Activated naive CD4-positive, alpha-beta T cell treated with anti-CD3 and anti-CD28 coated beads, Interleukin-2, amount 10 ng/mL, durations not matched to agents 7 days and 5 days (primary cell): ENCODE measurements at regions not wholly inside any gene's neighbourhood (a gene's known extent, or its start where the extent isn't known, plus 50 kb on each side); places are given as distances from the start of the nearest gene placed in this dataset.
A peak's percentile ranks its signal among the peaks of the same experiment; 100 is the strongest.

ENCODE experiments used
- CTCF ChIA-PET: fragments of 350-600 bp; sonication (Branson Sonifier 250); formaldehyde crosslinking; loops from one replicate; lab custom pipeline; 2021; ENCODE audit warnings: antibody characterized with exemption; lab: Charles Lee
- DNase-seq: peaks from one replicate; pipeline ENCODE4 v3.0.0-alpha.2; 2020
- H3K27ac Mint-ChIP-seq: one replicate; pipeline ENCODE4 v1.8.0; 2021; ENCODE audit warnings: mild to moderate bottlenecking, moderate library complexity, mixed read lengths
- H3K27me3 Mint-ChIP-seq: one replicate; pipeline ENCODE4 v1.8.0; 2021; ENCODE audit warnings: mild to moderate bottlenecking, mixed read lengths
- H3K36me3 Mint-ChIP-seq: one replicate; pipeline ENCODE4 v1.8.0; 2021; ENCODE audit warnings: mixed read lengths
- H3K4me1 Mint-ChIP-seq: one replicate; pipeline ENCODE4 v1.8.0; 2021; ENCODE audit warnings: mixed read lengths
- H3K4me3 Mint-ChIP-seq: one replicate; pipeline ENCODE4 v1.8.0; 2021; ENCODE audit warnings: mild to moderate bottlenecking, moderate library complexity, mixed read lengths
- H3K9me3 Mint-ChIP-seq: one replicate; pipeline ENCODE4 v1.8.0; 2021; ENCODE audit warnings: mixed read lengths

DNA sequence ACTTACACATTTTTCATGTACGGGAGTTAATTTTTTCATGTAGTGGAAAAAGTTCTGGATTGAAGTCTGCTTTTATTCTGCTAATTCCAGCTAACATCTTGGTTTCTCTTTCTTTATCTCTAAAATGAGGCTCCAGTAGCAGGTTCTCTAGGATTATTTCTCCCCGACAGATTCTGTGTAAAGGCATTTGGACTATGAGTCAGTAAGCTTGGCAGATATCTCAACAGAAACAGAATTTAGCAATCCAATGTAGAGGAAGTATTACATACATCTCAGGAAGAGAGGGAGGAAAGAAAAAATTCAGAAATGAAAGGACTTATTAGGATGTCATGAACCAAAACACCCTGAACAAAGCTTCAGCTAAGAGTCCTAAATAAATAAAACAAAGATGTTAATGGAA, 1682.3 kb upstream of the TENM3 start:
- Mint-ChIP-seq H3K4me1 (no peaks in the 10 kb centered on the region), H3K9me3 (no peaks in the 10 kb centered on the region), H3K27ac (no peak overlapping the region), H3K27me3 (no peaks in the 10 kb centered on the region), H3K4me3 (no peak overlapping the region), H3K36me3 (no peaks in the 10 kb centered on the region)
- CTCF ChIA-PET = no interaction called here
- DNase-seq = no peak

DNA sequence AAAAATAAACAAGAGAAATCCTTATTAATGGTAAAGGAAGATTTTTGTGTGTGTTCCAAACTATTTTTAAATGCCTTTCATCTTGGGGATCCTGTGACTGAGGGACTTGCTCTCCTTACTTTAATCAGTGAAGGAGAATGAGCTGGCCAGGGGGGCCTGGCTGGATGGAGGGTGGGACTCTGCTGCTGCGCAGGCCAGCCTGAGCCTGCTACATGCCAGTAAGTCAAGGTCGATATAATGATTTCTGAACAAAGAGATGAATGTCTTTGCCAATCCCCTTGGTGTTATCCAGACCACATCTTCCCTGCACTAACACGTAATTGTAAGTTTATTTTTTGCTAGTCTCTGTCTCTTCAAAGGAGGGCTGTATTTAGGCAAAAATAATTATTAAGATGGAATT, 1679.2 kb upstream of the TENM3 start:
- DNase-seq = no peak

DNA sequence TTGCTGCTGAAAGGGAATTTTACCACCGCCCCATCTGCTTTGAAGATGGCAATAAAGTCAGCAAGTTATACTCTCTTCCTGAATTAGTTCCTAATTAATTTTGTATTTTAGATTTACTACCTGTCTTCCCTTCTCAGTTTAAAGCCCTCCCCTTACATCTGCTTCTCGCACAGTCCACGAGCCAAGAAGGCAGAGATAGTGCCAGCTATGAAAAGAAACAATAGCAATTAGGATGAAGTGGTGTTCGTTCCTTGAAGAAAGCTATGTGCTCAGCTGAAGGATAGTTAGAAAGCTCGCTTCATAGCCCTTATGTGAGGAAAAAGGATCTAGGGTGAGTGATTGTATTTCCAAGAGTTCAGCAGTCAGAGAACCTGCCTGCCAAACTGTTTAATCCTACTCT, 1678.8 kb upstream of the TENM3 start:
- Mint-ChIP-seq H3K27ac (peak overlapping the region; percentile 8), H3K4me3 (no peak overlapping the region), H3K4me1 (no peaks in the 10 kb centered on the region), H3K9me3 (peaks cover 3% of the 10 kb centered on the region), H3K27me3 (no peaks in the 10 kb centered on the region), H3K36me3 (no peaks in the 10 kb centered on the region)
- CTCF ChIA-PET = no interaction called here
- no peak for DNase-seq

More for the DNA sequence above, 1679.2 kb upstream of the TENM3 start:
- CTCF ChIA-PET = no interaction called here
- H3K4me3 Mint-ChIP-seq = no peak overlapping the region
- no peaks in the 10 kb centered on the region for H3K4me1 Mint-ChIP-seq
- peaks cover 3% of the 10 kb centered on the region for H3K9me3 Mint-ChIP-seq
- H3K27ac Mint-ChIP-seq = no peak overlapping the region
- H3K27me3 Mint-ChIP-seq = no peaks in the 10 kb centered on the region
- no peaks in the 10 kb centered on the region for H3K36me3 Mint-ChIP-seq

DNA sequence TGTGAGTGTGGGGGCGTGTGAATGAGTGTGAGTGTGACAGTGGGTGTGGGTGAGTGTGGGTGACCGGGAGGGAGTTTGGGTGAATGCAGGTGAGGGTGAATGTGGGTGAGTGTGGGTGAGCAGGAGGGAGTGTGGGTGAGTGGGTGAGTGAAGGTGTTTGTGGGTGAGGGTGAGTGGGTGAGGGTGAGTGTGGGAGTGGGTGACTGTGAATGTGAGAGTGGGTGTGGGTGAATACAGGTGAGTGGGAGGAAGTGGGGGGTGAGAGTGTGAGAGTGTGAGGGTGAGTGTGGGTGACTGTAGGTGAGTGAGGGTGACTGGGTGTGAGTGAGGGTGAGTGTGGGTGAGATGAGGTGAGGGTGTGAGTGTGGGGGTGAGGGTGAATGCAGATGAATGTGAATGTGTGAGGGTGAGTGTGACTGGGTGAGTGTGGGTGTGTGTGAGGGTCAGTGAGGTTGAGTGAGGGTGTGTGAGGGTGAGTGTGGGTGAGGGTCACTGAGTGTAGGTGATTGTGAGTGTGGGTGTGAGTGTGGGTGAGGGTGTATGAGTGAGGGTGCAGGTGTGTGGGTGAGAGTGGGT, 1677.3 kb upstream of the TENM3 start:
- CTCF ChIA-PET = no interaction called here
- no peaks in the 10 kb centered on the region for H3K27me3 Mint-ChIP-seq
- peaks cover 3% of the 10 kb centered on the region for H3K9me3 Mint-ChIP-seq
- H3K4me1 Mint-ChIP-seq = no peaks in the 10 kb centered on the region
- no peak overlapping the region for H3K27ac Mint-ChIP-seq
- DNase-seq = no peak
- no peaks in the 10 kb centered on the region for H3K36me3 Mint-ChIP-seq
- H3K4me3 Mint-ChIP-seq = no peak overlapping the region

DNA sequence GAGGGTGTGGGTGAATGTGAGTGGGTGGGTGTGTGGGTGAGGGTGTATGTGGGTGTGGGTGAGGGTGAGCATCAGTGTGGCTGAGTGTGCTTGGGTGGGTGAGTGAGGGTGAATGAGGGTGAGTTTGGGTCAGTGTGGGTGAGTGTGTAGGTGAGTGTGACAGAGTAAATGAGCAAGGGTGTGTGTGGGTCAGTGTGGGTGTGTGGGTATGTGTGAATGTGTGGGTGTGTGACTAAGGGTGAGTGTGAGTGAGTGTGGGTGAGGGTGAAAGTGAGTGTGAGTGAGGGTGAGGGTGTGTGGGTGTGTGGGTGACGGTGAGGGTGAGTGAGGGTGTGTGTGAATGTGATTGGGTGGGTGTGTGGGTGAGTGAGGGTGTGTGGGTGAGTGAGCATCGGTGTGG, 1676.7 kb upstream of the TENM3 start:
- Mint-ChIP-seq H3K36me3 (no peaks in the 10 kb centered on the region), H3K27ac (no peak overlapping the region), H3K4me3 (no peak overlapping the region), H3K4me1 (no peaks in the 10 kb centered on the region), H3K9me3 (peaks cover 3% of the 10 kb centered on the region), H3K27me3 (no peaks in the 10 kb centered on the region)
- no peak for DNase-seq
- CTCF ChIA-PET = no interaction called here

DNA sequence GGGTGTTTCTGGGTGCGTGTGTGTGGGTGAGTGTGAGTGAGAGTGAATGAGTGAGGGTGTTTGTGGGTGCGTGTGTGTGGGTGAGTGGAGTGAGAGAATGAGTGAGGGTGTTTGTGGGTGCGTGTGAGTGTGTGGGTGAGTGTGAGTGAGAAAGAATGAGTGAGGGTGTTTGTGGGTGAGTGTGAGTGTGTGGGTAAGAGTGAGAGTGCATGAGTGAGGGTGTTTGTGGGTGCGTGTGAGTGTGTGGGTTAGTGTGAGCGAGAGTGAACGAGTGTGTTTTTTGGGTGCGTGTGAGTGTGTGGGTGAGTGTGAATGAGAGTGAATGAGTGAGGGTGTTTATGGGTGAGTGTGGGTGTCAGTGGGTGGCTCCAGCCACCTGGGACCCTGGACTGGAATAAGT, 1676.1 kb upstream of the TENM3 start:
- H3K4me1 Mint-ChIP-seq = no peaks in the 10 kb centered on the region
- no peaks in the 10 kb centered on the region for H3K36me3 Mint-ChIP-seq
- no peaks in the 10 kb centered on the region for H3K27me3 Mint-ChIP-seq
- no peak for DNase-seq
- no peak overlapping the region for H3K4me3 Mint-ChIP-seq
- H3K9me3 Mint-ChIP-seq = peaks cover 3% of the 10 kb centered on the region
- H3K27ac Mint-ChIP-seq = no peak overlapping the region
- CTCF ChIA-PET = no interaction called here

DNA sequence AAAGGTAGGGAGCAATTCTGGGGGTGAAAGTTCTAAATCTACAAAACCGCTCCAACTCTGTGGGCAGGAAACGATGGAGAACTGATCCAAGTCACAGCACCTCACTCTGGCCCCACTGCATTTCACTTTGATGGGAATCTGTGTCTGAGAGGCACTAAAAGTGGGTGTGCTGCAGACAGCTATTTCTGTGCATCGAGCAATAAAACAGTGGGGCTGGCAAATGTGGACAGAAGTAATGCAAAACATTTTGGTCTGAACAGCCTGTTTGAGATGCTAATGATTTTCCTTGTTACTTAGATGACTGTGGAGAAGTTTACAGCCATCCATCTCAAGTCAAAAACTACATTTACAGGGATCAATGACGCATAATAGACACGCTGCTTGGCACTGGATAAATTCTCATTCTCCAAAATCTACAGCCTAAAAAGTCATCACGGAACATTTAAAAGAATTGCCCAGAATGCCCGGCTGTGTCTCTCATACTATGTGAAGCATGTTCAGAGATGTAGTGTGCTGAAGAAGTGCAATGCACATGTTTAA, 1671.6 kb upstream of the TENM3 start:
- DNase-seq = no peak
- CTCF ChIA-PET = no interaction called here
- Mint-ChIP-seq H3K9me3 (peaks cover 4% of the 10 kb centered on the region), H3K4me3 (no peak overlapping the region), H3K36me3 (no peaks in the 10 kb centered on the region), H3K27ac (no peak overlapping the region), H3K4me1 (no peaks in the 10 kb centered on the region), H3K27me3 (no peaks in the 10 kb centered on the region)

DNA sequence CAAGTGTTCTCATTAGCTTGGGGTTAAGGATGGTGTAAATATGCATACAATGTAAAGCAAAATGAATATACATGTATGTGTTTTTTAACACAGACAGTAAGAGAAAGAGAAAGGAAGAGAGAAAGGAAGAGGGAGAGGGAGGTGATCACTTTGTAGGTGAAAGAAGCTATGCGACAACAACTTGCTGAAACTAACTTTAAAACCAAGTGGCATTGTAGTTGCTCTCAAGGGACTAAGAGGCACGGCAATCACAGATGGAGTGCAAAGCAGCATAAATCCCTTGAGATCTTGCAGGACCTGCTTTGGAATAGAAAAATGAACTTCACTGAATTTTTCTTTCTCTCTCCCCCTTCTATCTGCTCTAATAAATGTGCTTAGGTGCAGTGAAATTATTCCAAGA, 1665.0 kb upstream of the TENM3 start:
- DNase-seq = no peak
- Mint-ChIP-seq H3K27me3 (no peaks in the 10 kb centered on the region), H3K27ac (no peak overlapping the region), H3K9me3 (peaks cover 1% of the 10 kb centered on the region), H3K4me3 (no peak overlapping the region), H3K4me1 (no peaks in the 10 kb centered on the region), H3K36me3 (no peaks in the 10 kb centered on the region)
- CTCF ChIA-PET = no interaction called here

DNA sequence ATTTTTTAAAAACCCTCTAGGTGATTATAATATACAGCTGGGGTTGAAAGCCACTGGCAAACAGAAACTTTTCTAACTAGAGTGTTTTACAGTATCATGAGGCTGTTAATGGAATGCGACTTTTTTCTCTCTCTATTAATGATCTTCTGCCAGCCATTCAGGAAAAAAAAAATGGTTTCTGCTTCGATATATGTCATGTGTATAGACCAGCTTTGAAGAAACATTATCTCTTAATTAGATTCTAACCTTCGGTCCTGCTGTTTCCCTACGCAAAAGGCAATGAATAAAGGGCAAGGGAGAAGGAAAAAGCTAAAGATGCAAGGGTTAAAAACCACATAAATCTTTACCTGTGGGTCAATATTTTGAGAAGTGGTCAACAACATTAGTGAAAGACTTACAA, 1662.1 kb upstream of the TENM3 start:
- CTCF ChIA-PET = no interaction called here
- H3K4me3 Mint-ChIP-seq = no peak overlapping the region
- no peak for DNase-seq
- no peaks in the 10 kb centered on the region for H3K36me3 Mint-ChIP-seq
- H3K4me1 Mint-ChIP-seq = no peaks in the 10 kb centered on the region
- H3K27ac Mint-ChIP-seq = no peak overlapping the region
- no peaks in the 10 kb centered on the region for H3K9me3 Mint-ChIP-seq
- H3K27me3 Mint-ChIP-seq = no peaks in the 10 kb centered on the region

DNA sequence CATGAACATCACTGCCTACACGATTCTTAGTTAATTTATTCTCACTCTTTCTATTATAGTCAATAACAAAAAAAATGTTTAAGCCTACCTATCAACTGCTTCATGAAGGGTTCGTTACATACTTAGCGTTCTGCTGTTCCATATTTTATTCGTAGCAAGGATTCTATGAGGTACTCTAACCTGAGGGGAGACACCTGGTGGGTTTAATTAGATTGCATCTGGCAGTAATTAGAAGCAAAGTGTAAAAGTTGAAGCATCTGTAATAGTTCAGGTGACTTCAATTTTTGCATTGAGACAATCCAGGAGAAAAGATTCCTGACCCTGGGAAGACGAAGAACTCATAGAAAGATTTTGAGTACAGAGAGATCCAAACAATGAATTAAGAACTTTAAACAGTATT, 1655.8 kb upstream of the TENM3 start:
- Mint-ChIP-seq H3K9me3 (no peaks in the 10 kb centered on the region), H3K4me1 (no peaks in the 10 kb centered on the region), H3K27me3 (no peaks in the 10 kb centered on the region), H3K27ac (no peak overlapping the region), H3K4me3 (no peak overlapping the region), H3K36me3 (no peaks in the 10 kb centered on the region)
- CTCF ChIA-PET = interaction anchor here (0.6 kb wide), 1 partner anchor 8 kb away, joined by 3 read pairs; no protein-coding TSS in a partner anchor
- no peak for DNase-seq

DNA sequence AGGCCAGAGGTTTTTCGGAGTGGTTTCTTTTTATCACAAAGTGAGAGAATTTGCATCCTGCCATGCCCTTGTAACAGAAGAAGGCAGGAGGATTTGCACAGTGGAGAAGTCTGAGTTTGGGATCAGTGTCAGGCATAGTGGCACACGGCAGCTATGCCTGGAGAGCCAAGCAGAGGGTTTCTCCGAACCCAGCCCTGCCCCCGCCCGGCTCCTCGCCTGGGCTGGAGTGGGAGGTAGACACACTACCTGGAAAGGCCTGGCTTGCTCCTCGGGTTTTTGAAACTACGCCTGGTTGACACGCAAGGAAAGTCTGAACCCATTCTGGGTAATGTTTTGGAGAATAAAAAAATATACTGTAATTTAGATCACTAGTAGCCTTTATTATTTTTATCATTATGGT, 1653.6 kb upstream of the TENM3 start:
- Mint-ChIP-seq H3K4me1 (no peaks in the 10 kb centered on the region), H3K36me3 (no peaks in the 10 kb centered on the region), H3K27ac (no peak overlapping the region), H3K9me3 (peaks cover 4% of the 10 kb centered on the region), H3K4me3 (no peak overlapping the region), H3K27me3 (no peaks in the 10 kb centered on the region)
- no peak for DNase-seq
- CTCF ChIA-PET = no interaction called here

DNA sequence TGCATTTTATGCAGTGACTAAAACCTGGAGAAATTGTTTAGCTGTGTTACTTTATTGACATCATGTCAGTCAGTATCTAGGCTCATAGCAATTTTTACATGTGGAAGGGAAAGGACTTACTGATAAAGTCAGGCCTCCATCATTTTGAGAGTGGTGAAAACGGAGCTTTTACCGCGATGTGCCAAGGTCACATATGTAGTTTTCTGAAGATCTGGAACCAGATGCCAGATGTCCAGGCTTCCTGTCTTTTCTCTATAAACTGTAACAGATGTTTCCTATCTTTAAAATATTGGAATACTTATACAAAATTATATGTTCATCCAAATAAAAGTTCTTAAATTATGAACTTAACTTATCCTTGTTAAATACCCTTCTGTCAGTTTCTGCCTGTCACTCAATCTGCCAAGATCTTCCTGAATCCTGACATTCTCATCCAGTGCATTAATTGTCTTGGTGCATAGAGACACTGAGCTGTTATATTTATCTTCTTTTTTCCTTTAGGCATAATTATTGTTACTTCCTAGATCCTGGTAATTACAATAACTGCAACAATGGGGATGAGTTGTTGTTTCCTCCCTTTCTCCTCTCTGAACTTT, 1646.2 kb upstream of the TENM3 start:
- no peak overlapping the region for H3K27ac Mint-ChIP-seq
- H3K4me1 Mint-ChIP-seq = no peaks in the 10 kb centered on the region
- H3K27me3 Mint-ChIP-seq = no peaks in the 10 kb centered on the region
- no peak overlapping the region for H3K4me3 Mint-ChIP-seq
- CTCF ChIA-PET = no interaction called here
- H3K36me3 Mint-ChIP-seq = no peaks in the 10 kb centered on the region
- DNase-seq = no peak
- H3K9me3 Mint-ChIP-seq = peaks cover 8% of the 10 kb centered on the region

DNA sequence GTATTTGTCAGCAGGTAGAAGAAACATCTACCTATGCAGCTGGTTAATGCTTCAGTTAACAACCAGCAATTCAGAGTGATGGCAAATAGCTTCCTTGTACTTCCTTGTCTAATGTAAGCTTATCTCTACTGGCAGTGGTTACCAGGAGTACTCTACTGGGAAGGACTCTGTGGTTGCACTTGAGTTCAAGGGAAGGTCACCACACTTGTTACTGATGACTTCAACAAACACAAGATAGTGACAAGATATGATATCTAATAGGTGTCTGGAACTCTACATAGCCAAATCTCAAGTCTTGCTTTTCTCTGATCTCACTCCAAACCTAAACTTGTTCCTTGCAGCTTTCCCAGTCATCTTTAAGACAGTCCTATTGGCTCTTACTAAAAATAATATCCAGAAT, 1644.9 kb upstream of the TENM3 start:
- Mint-ChIP-seq H3K4me3 (no peak overlapping the region), H3K27me3 (no peaks in the 10 kb centered on the region), H3K4me1 (no peaks in the 10 kb centered on the region), H3K27ac (no peak overlapping the region), H3K9me3 (peaks cover 8% of the 10 kb centered on the region), H3K36me3 (no peaks in the 10 kb centered on the region)
- DNase-seq = no peak
- CTCF ChIA-PET = no interaction called here

DNA sequence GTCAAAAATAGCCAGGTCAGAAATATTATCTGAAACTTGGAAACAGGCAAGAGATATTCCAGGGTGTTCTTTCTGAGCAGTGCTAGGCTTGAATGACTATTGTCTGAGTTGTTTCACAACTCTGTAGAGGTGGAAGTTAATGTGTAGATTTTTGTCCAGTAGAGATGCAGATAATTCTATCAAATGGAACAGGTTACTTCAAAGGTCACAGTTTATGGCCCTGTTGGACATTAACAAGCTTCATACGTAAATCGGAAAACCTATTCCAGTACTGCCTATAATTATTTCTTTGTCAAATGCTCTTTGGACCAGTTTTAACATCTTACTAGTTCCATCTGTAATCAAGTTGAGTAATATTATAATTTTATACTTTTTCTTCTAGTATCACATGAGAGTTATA, 1639.4 kb upstream of the TENM3 start:
- Mint-ChIP-seq H3K9me3 (peaks cover 6% of the 10 kb centered on the region), H3K27ac (no peak overlapping the region), H3K27me3 (no peaks in the 10 kb centered on the region), H3K4me1 (no peaks in the 10 kb centered on the region), H3K4me3 (no peak overlapping the region), H3K36me3 (no peaks in the 10 kb centered on the region)
- DNase-seq = no peak
- CTCF ChIA-PET = no interaction called here

DNA sequence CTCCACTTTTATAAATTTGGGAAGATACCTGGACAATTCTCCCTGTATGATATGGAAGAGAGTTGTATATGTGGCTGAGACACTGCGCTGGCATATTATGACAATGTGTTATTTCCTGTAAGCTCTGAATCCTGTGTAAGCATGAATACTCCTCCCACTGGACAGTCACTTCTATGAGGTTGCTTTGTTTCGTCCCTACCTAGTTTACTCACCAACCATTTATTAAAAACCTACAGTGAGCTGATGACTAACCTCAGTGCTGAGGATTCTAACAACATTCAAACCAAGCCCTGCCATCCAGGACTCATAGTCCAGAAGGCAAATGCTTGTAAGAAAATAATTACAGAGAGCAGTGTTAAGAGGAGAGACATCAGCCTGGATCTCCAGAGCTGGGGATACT, 1632.9 kb upstream of the TENM3 start:
- Mint-ChIP-seq H3K36me3 (no peaks in the 10 kb centered on the region), H3K9me3 (peaks cover 4% of the 10 kb centered on the region), H3K4me3 (no peak overlapping the region), H3K4me1 (no peaks in the 10 kb centered on the region), H3K27ac (no peak overlapping the region), H3K27me3 (no peaks in the 10 kb centered on the region)
- no peak for DNase-seq
- CTCF ChIA-PET = no interaction called here
